ENCODE measurements at regions not wholly inside any gene's neighbourhood (a gene's known extent, or its start where the extent isn't known, plus 50 kb on each side); places are given as distances from the start of the nearest gene placed in this dataset.
"Not testable (repeated sequence)": the region's sequence is repeated elsewhere in the genome, so short reads cannot be mapped to it uniquely, and the experiment has no call there.

DNA sequence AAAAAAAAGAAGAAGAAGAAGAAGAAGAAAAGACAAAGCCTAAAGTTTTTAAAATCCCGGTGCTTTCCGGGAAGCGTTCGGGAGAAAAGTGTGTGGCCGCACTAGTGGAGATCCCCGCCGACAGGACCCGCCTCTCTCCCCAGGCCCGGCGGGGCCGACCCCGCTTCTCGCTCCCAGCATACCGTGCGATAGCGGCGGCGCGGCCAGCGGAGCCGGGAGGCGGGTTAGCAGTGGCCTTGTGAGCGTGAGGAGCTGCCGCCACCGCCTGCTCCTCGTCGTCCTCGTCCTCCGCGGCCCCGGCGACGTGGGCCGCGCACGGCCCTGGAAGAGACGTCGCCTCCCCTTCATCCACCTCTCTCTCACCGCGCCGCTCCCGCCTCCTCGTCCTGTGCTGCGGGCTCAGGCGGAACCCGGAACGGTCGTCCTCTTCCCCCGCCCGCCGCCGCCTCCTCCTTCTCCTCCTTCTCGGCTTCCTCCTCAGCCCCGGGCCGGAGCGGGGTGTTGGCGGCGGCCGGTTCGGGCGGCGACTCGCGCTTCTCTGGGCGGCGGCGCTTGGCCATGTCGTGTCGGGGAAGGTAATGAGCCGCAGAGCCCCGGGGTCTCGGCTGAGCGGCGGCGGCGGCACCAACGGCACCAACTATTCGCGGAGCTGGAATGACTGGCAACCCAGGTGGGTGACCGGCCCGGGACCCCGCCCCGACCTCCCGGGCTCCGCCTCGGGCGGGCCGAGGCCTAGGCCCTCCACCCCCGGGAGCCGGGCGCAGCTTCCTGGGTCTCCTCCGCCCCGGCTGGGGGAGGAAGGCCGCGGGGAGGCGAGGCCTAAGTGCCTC, 62.6 kb upstream of the CDR2 start:
- Mint-ChIP-seq H3K4me3 (peak overlapping the region; percentile 96), H3K27ac (peak overlapping the region; percentile 98)
- H3K36me3 Mint-ChIP-seq (ENCODE audit: low read depth); H3K9me3 Mint-ChIP-seq; H3K27me3 Mint-ChIP-seq (ENCODE audit: low read depth, poor library complexity); H3K4me1 Mint-ChIP-seq: not testable (repeated sequence)
- peak; percentile 80 for DNase-seq

- not testable (repeated sequence) for H3K27me3 Mint-ChIP-seq (ENCODE audit: low read depth, poor library complexity); H3K4me1 Mint-ChIP-seq; DNase-seq; H3K36me3 Mint-ChIP-seq (ENCODE audit: low read depth); H3K9me3 Mint-ChIP-seq
- peak overlapping the region; percentile 96 for H3K4me3 Mint-ChIP-seq
- peak overlapping the region; percentile 98 for H3K27ac Mint-ChIP-seq
These were observed 62.0 kb upstream of the CDR2 start for GRCh38 chr16:22436326-22436822.

- H3K9me3 Mint-ChIP-seq; H3K4me1 Mint-ChIP-seq; H3K27me3 Mint-ChIP-seq (ENCODE audit: low read depth, poor library complexity); H3K36me3 Mint-ChIP-seq (ENCODE audit: low read depth); H3K4me3 Mint-ChIP-seq; H3K27ac Mint-ChIP-seq; DNase-seq: not testable (repeated sequence)
These were observed 56.9 kb upstream of the CDR2 start for GRCh38 chr16:22431314-22431713.

DNA sequence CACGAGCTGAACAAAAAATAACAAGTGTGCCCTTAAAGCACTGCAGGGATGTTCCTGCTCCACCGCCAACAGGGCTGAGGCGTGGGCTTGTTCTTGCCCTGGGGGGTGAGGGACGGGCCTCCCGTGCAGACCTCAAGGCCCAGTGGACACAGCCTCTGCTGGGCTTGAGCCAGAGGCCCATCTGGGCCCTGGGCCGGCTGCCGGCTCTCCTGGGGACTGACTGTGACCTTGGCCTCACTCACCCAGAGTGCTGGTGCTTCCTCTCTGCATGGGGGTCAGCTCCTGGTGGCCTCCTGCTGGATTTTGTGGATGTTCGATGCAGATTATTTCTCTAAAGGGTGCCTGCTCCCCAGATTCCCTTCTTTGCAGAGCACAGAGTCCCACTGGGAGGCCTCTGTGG, 54.2 kb upstream of the CDR2 start:
- Mint-ChIP-seq H3K27me3 (ENCODE audit: low read depth, poor library complexity) (no peaks in the 10 kb centered on the region), H3K4me3 (no peak overlapping the region), H3K4me1 (no peaks in the 10 kb centered on the region), H3K27ac (no peak overlapping the region), H3K9me3 (no peaks in the 10 kb centered on the region), H3K36me3 (ENCODE audit: low read depth) (peaks cover 18% of the 10 kb centered on the region)
- DNase-seq: no peak
- no peak for TF ChIP-seq CTCF (IDR thresholded peaks at IDR 0.05)

DNA sequence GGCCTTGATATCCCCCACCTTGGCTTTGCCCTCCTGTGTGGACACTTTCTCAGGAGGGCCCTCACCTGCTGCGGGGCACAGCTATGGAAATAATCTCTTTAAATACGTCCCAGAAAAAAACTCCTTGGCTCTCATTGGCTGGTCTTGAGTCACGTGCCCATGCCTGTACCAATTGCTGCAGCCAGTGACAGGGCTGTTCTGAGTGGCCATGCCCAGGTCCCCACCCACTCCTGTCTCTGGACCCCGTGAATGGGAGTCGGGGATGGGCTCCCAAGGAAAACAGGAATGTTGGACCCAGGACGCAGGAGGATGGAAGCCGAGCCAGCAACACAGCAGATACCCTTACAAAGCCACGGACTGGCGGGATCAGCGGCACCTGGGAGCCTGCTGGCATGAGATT, 53.1 kb upstream of the CDR2 start:
- H3K4me1 Mint-ChIP-seq: no peaks in the 10 kb centered on the region
- DNase-seq: no peak
- no peak overlapping the region for H3K4me3 Mint-ChIP-seq
- no peak overlapping the region for H3K27ac Mint-ChIP-seq
- H3K9me3 Mint-ChIP-seq: no peaks in the 10 kb centered on the region
- peaks cover 28% of the 10 kb centered on the region for H3K36me3 Mint-ChIP-seq (ENCODE audit: low read depth)
- no peaks in the 10 kb centered on the region for H3K27me3 Mint-ChIP-seq (ENCODE audit: low read depth, poor library complexity)
- TF ChIP-seq CTCF (IDR thresholded peaks at IDR 0.05): no peak

- H3K36me3 Mint-ChIP-seq (ENCODE audit: low read depth): peaks cover 39% of the 10 kb centered on the region
- no peak for DNase-seq
- no peaks in the 10 kb centered on the region for H3K27me3 Mint-ChIP-seq (ENCODE audit: low read depth, poor library complexity)
- H3K4me1 Mint-ChIP-seq: no peaks in the 10 kb centered on the region
- no peaks in the 10 kb centered on the region for H3K9me3 Mint-ChIP-seq
- no peak overlapping the region for H3K4me3 Mint-ChIP-seq
- no peak for TF ChIP-seq CTCF (IDR thresholded peaks at IDR 0.05)
- H3K27ac Mint-ChIP-seq: peak overlapping the region; percentile 42
These were observed 51.4 kb upstream of the CDR2 start for GRCh38 chr16:22425847-22426246.

DNA sequence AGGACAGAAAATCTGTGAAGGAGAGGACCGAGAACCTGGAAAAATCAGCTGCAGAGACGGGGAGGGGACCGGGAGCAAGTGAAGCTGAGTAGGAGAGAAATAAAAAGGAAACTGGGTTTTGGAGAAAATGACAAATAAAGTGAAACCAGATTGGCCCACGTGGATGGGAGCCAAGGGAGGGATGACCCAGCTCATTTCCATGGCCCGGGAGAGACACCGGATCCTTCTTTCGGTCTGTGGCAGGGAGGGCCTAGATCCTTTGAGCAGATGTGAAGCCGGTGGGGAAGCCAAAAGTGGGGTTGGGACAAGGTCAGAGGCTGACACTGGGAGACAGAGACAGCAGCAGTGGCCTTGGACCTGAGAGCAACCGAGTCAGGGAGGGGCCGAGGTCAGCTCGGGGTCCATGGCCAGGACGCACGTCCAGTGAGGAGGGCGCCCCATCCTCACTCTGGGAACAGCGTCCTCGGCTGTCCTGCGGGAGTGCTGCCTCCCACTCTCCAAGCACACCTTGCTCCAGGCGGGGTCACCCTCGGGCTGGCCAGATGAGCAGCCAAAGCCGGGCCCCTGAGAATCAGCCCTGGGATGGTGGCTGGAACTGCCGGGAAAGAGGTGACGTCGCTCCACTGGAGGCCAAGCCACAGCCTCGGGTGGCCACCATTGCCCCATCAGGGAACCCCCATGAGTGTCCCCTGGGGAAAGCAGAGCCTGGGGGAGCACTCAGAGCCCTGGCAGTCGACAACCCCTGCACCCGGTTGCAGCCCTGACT, 50.8 kb upstream of the CDR2 start:
- DNase-seq: no peak
- Mint-ChIP-seq H3K9me3 (no peaks in the 10 kb centered on the region), H3K4me1 (no peaks in the 10 kb centered on the region), H3K27ac (peak overlapping the region; percentile 5), H3K36me3 (ENCODE audit: low read depth) (peaks cover 41% of the 10 kb centered on the region), H3K4me3 (no peak overlapping the region), H3K27me3 (ENCODE audit: low read depth, poor library complexity) (no peaks in the 10 kb centered on the region)
- TF ChIP-seq CTCF (IDR thresholded peaks at IDR 0.05): no peak

Data from nephron progenitor cell (in vitro differentiated cells).